Small intestine (tissue), 7 donors: ENCODE measurements at regions not wholly inside any gene's neighbourhood (a gene's known extent, or its start where the extent isn't known, plus 50 kb on each side); places are given as distances from the start of the nearest gene placed in this dataset.
"Not testable (repeated sequence)": the region's sequence is repeated elsewhere in the genome, so short reads cannot be mapped to it uniquely, and the experiment has no call there.

Experiments used
- DNase-seq, 2 donors: peaks; one replicate each; pipeline versions ENCODE4 v3.0.0 to v3.0.0-alpha.2; 2013
- FAIRE-seq: peaks from 2 replicates; lab custom pipeline; 2012; peaks lifted over from hg19 to GRCh38; lab: Jason Lieb, UNC
- H3K27ac ChIP-seq, 3 donors: one replicate each; pipeline ENCODE4 v1.5.1; 2013; ENCODE audit warnings: low read length in 2 of 3, mild to moderate bottlenecking in 2 of 3, control low read depth in 1 of 3, inconsistent platforms in 1 of 3, low read depth in 1 of 3, moderate library complexity in 1 of 3
- H3K27me3 ChIP-seq, 3 donors: one replicate each; pipeline ENCODE4 v1.6.1; 2013; ENCODE audit warnings: low read length in 3 of 3, inconsistent platforms in 1 of 3; ENCODE audit not compliant: control insufficient read depth in 3 of 3, insufficient read depth in 3 of 3
- H3K36me3 ChIP-seq, 3 donors: one replicate each; pipeline ENCODE4 v1.6.1; 2013; ENCODE audit warnings: low read length in 3 of 3, inconsistent platforms in 1 of 3, low read depth in 1 of 3, mild to moderate bottlenecking in 1 of 3, moderate library complexity in 1 of 3; ENCODE audit not compliant: control insufficient read depth in 3 of 3, insufficient read depth in 2 of 3
- H3K4me1 ChIP-seq, 3 donors: one replicate each; pipeline ENCODE4 v1.6.1; 2013; ENCODE audit warnings: low read length in 2 of 3, inconsistent platforms in 1 of 3, low read depth in 1 of 3, mild to moderate bottlenecking in 1 of 3, moderate library complexity in 1 of 3; ENCODE audit not compliant: control insufficient read depth in 3 of 3, insufficient read depth in 2 of 3
- H3K4me3 ChIP-seq, 3 donors: one replicate each; pipeline ENCODE4 v1.5.1; 2013; ENCODE audit warnings: low read length in 3 of 3, control low read depth in 1 of 3, inconsistent platforms in 1 of 3, low read depth in 1 of 3, mild to moderate bottlenecking in 1 of 3, moderate library complexity in 1 of 3
- H3K9me3 ChIP-seq, 2 donors: one replicate each; pipeline ENCODE4 v1.6.1; 2013; ENCODE audit warnings: low read depth in 1 of 2, low read length in 1 of 2; ENCODE audit not compliant: control insufficient read depth in 2 of 2, insufficient read depth in 1 of 2
- WGBS, 3 donors: extraction: QIAGEN DNeasy Blood & Tissue Kit; methylation state at CpG; one replicate each; pipeline ENCODE4 v1.1.7; 2013; 5-methylcytosine and 5-hydroxymethylcytosine counted together
- donor health status: healthy with polysubstance abuse.
- donor health status: control.
- donor health status: control.
- donor health status: Bipolar disorder and iron deficiency.
- donor health status: healthy.

GRCh38 chr1:219088778-219089557 is 84.7 kb upstream of the LYPLAL1 start:
- FAIRE-seq = no peak
- WGBS, 3 donors = 79 to 86% (median 84%) methylated on average over 5 of the region's 5 CpGs

GRCh38 chr1:219090607-219091006 is 83.1 kb upstream of the LYPLAL1 start:
- 67 to 97% (median 76%) methylated on average over 1 of the region's 1 CpG for WGBS, 3 donors
- no peak overlapping the region for H3K4me3 ChIP-seq
- no peaks in the 10 kb centered on the region for H3K27me3 ChIP-seq
- peaks cover 0 to 3% of the 10 kb centered on the region in 2 donors for H3K9me3 ChIP-seq
- peak; percentile 61 for FAIRE-seq
- H3K27ac ChIP-seq = no peak overlapping the region
- H3K36me3 ChIP-seq = no peaks in the 10 kb centered on the region
- H3K4me1 ChIP-seq = no peaks in the 10 kb centered on the region
- no peak for DNase-seq

More at GRCh38 chr1:219088778-219089557, 84.7 kb upstream of the LYPLAL1 start:
- H3K4me3 ChIP-seq = no peak overlapping the region
- H3K4me1 ChIP-seq = no peaks in the 10 kb centered on the region
- no peak overlapping the region for H3K27ac ChIP-seq
- H3K27me3 ChIP-seq = no peaks in the 10 kb centered on the region
- H3K36me3 ChIP-seq = no peaks in the 10 kb centered on the region
- no peak for DNase-seq
- H3K9me3 ChIP-seq = peaks cover 0 to 3% of the 10 kb centered on the region in 2 donors

- H3K4me3 ChIP-seq = no peak overlapping the region
- no peaks in the 10 kb centered on the region for H3K4me1 ChIP-seq
- H3K27ac ChIP-seq = no peak overlapping the region
- DNase-seq = no peak
- WGBS, 3 donors = 45 to 82% (median 61%) methylated on average over 1 of the region's 1 CpG
- H3K36me3 ChIP-seq = no peaks in the 10 kb centered on the region
- peaks cover 0 to 6% of the 10 kb centered on the region in 2 donors for H3K9me3 ChIP-seq
- no peaks in the 10 kb centered on the region for H3K27me3 ChIP-seq
- FAIRE-seq = no peak
Observed at GRCh38 chr1:219092206-219092605, 81.5 kb upstream of the LYPLAL1 start.

GRCh38 chr1:219099307-219099706 is 74.4 kb upstream of the LYPLAL1 start:
- Histone ChIP-seq H3K27me3 (peaks cover 0 to 1% (median 0%) of the 10 kb centered on the region in 3 donors), H3K36me3 (no peaks in the 10 kb centered on the region), H3K27ac (no peak overlapping the region), H3K9me3 (peaks cover 0 to 4% of the 10 kb centered on the region in 2 donors), H3K4me1 (no peaks in the 10 kb centered on the region), H3K4me3 (no peak overlapping the region)
- no peak for DNase-seq
- no peak for FAIRE-seq
- WGBS, 3 donors = 55 to 93% (median 88%) methylated on average over 1 of the region's 1 CpG

- H3K36me3 ChIP-seq = no peaks in the 10 kb centered on the region
- H3K4me3 ChIP-seq = no peak overlapping the region
- FAIRE-seq (no peak), DNase-seq (no peak)
- H3K9me3 ChIP-seq = peaks cover 0 to 4% of the 10 kb centered on the region in 2 donors
- no peaks in the 10 kb centered on the region for H3K4me1 ChIP-seq
- H3K27me3 ChIP-seq = peaks cover 0 to 1% (median 0%) of the 10 kb centered on the region in 3 donors
- no peak overlapping the region for H3K27ac ChIP-seq
- 0 to 79% (median 62%) methylated on average over 1 of the region's 1 CpG for WGBS, 3 donors
Observed at GRCh38 chr1:219100059-219100458, 73.6 kb upstream of the LYPLAL1 start.

- H3K4me3 ChIP-seq, H3K9me3 ChIP-seq, H3K27me3 ChIP-seq, H3K27ac ChIP-seq, DNase-seq, H3K4me1 ChIP-seq, H3K36me3 ChIP-seq: not testable (repeated sequence)
- peak; percentile 44 for FAIRE-seq
- WGBS, 3 donors = 22 to 89% (median 50%) methylated on average over 1 of the region's 1 CpG
Observed at GRCh38 chr1:219102466-219102865, 71.2 kb upstream of the LYPLAL1 start.

- H3K27ac ChIP-seq = no peak overlapping the region
- WGBS, 3 donors = 64 to 83% (median 71%) methylated on average over 1 of the region's 1 CpG
- FAIRE-seq = no peak
- no peak overlapping the region for H3K4me3 ChIP-seq
- no peaks in the 10 kb centered on the region for H3K4me1 ChIP-seq
- DNase-seq = no peak
- H3K9me3 ChIP-seq = no peaks in the 10 kb centered on the region
- H3K27me3 ChIP-seq = peaks cover 0 to 1% (median 0%) of the 10 kb centered on the region in 3 donors
- H3K36me3 ChIP-seq = no peaks in the 10 kb centered on the region
Observed at GRCh38 chr1:219105893-219106292, 67.8 kb upstream of the LYPLAL1 start.

- Histone ChIP-seq H3K4me3 (no peak overlapping the region), H3K4me1 (no peaks in the 10 kb centered on the region), H3K27ac (no peak overlapping the region), H3K36me3 (no peaks in the 10 kb centered on the region), H3K9me3 (peaks cover 0 to 4% of the 10 kb centered on the region in 2 donors), H3K27me3 (no peaks in the 10 kb centered on the region)
- FAIRE-seq (no peak), DNase-seq (no peak)
Observed at GRCh38 chr1:219109424-219110018, 64.2 kb upstream of the LYPLAL1 start.
